GM12891 (cell line): ENCODE measurements at regions not wholly inside any gene's neighbourhood (a gene's known extent, or its start where the extent isn't known, plus 50 kb on each side); places are given as distances from the start of the nearest gene placed in this dataset.

ENCODE experiments used
- PAX5 ChIP-seq: IDR thresholded peaks from 2 replicates; pipeline ENCODE4 v1.6.1; 2011; ENCODE audit warnings: low read length, moderate library complexity, mild to moderate bottlenecking; ENCODE audit not compliant: insufficient read depth, severe bottlenecking
- POLR2A ChIP-seq: IDR thresholded peaks from 2 replicates; pipeline ENCODE4 v1.6.1; 2011; ENCODE audit warnings: low read depth, low read length, control low read depth
- POLR2AphosphoS5 ChIP-seq: IDR thresholded peaks from 2 replicates; pipeline ENCODE4 v1.6.1; 2011; ENCODE audit warnings: low read depth, low read length, control low read depth
- TAF1 ChIP-seq: IDR thresholded peaks from 2 replicates; pipeline ENCODE4 v1.6.1; 2011; ENCODE audit warnings: low read depth, low read length, control low read depth

GRCh38 chr4:31035761-31036160, 315.6 kb downstream of the PCDH7 start:
- TF ChIP-seq POLR2AphosphoS5 (no peak), PAX5 (no peak), POLR2A (no peak), TAF1 (no peak)
